ENCODE measurements at regions not wholly inside any gene's neighbourhood (a gene's known extent, or its start where the extent isn't known, plus 50 kb on each side); places are given as distances from the start of the nearest gene placed in this dataset.
"Not testable (repeated sequence)": the region's sequence is repeated elsewhere in the genome, so short reads cannot be mapped to it uniquely, and the experiment has no call there.

DNA sequence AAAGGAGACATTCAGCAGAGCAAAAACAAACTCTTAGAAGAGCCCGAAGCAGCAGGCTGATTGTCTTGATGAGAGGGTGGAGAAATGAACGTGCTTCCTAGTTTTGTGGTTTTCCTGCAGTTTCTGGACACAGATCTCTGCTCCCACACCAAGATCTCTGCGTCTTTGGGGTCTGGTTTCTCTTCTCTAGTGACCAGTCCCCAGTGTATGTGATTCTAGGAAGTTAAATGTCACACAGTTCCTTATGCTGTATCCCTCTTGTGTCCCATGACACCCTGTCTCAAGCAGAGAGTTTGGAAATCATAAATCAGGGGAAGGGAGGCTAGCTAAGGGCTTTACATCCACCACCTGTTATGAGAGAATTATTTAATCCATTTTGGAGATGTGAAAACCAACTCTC lies 55.4 kb upstream of the KLF14 start:
- in situ Hi-C loops (cut with HindIII; ENCODE audit: low sequenced_read_pairs) = no loop called here

DNA sequence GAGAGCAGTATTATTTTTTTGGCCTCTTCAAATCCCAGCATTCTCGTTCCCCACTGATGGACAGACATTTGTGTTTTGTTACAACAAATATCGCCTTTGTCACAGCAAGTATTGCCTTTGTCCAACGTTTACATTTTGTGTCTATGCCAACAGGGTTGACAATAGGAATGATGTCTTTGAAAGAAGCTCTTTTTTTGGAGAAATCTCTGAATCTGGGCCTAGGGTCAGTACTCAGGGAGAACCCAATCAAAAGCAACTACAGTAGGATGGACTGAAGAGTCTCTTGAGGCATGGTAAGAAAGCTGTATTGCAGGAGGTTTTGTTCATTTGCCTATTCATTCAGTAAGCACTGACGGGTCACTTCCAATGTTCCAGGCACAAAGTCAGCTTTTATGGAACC lies 57.7 kb upstream of the KLF14 start:
- in situ Hi-C loops (cut with HindIII; ENCODE audit: low sequenced_read_pairs) = no loop called here

DNA sequence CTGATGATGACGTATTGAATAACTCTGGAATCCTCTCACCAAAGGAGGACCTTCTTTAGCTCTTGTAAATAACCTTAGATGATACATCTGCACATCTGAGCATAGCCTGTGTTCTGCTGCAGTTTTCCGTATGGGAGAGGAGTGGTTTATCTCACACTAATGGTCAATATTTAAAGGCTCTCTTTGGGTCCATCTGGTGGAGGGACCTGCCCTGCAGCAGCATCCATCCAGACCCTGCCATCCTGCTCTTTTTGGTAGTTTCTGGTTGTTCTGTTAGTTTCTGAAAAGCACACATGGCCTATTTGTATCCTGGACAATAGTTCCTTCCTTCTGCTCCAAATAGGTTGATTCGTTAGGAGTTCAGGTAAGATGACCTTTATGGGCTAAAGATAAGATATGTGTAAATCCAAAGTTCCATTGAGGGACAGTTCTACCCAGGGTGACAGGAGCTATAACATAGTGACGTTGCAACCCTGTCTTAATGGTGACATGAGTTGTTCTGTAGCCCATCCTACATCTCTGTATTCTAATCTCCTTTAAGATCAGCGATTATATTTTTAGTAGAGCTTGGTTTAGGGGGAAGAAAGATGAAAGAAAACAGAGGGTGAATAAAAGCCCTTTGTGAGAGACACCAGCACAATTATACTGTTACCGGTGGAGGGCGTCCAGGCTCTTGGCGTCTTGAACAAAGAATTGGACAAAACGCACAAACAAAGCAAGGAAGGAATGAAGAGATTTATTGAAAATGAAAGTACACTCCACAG lies 60.0 kb upstream of the KLF14 start:
- in situ Hi-C loops (cut with HindIII; ENCODE audit: low sequenced_read_pairs) = no loop called here

DNA sequence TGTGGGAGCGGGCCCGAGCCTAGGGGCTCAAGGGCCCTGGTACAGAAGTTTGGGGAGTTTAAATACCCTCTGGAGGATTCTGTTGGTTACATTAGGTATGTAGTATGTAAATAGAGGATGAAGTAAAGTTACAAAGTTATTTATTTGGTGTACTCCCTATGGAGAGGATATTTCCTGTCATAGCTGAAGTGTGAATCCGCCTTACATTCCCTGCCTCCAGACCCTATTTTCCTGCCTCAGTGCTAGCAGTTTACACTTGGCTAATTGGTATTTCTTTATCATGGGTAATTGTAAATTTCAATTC lies 60.6 kb upstream of the KLF14 start:
- in situ Hi-C loops (cut with HindIII; ENCODE audit: low sequenced_read_pairs) = no loop called here

DNA sequence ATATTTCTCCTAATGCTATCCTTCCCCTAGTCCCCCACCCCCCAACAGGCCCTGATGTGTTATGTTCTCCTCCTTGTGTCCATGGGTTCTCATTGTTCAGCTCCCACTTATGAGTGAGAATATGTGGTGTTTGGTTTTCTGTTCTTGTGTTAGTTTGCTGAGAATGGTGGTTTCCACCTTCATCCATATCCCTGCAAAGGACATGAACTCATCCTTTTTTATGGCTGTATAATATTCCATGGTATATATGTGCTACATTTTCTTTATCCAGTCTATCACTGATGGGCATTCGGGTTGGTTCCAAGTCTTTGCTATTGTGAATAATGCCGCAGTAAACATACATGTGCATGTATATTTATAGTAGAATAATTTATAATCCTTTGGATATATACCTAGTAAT lies 62.4 kb upstream of the KLF14 start:
- in situ Hi-C loops (cut with HindIII; ENCODE audit: low sequenced_read_pairs) = not testable (repeated sequence)

DNA sequence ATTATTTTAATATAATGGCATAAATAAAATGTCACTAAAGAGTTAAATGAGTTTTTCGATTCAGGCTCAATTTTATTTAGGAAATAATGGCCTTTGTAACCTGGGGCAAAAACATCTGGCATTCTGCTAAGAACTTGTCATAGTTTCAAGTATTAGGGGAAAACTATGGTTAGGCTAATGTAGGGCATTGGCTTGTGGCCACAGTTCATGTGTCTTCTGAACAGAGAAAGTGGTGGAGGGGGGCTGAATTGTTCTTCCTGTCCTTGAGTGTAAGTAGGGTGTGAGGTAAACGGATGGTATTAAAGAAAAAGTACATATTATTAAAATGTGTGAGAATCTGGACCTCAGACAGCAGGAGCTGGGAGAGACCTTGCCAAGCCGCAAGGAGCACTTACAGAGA lies 69.1 kb upstream of the KLF14 start:
- in situ Hi-C loops (cut with HindIII; ENCODE audit: low sequenced_read_pairs) = no loop called here

DNA sequence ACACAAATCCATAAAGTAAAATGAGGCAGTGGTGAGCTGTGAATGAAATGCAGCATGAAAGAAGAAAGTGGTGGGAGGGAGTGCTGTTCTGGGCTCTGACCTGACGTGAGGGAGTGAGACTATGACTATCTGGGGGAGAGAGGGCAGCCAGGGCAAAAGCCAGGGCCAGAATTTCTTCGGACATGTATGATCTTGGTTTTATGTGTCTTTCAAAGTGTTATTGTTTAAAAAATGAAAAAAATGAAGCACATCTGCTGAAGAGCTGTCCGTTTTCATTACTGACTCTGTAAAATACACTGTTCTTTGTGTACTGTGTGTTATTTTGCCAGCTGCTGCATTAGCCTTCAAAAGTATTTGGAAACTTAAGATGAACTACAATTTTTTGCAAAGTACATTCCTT lies 70.2 kb upstream of the KLF14 start:
- in situ Hi-C loops (cut with HindIII; ENCODE audit: low sequenced_read_pairs) = no loop called here

DNA sequence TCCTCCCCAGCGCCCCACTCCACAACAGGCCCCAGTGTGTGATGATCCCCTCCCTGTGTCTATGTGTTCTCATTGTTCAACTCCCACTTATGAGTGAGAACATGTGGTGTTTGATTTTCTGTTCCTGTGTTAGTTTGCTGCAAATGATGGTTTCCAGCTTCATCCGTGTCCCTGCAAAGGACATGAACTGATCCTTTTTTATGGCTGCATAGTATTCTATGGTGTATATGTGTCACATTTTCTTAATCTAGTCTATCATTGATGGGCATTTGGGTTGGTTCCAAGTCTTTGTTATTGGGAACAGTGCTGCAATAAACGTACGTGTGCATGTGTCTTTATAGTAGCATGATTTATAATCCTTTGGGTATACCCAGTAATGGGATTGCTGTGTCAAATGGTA lies 78.8 kb upstream of the KLF14 start:
- in situ Hi-C loops (cut with HindIII; ENCODE audit: low sequenced_read_pairs) = not testable (repeated sequence)

DNA sequence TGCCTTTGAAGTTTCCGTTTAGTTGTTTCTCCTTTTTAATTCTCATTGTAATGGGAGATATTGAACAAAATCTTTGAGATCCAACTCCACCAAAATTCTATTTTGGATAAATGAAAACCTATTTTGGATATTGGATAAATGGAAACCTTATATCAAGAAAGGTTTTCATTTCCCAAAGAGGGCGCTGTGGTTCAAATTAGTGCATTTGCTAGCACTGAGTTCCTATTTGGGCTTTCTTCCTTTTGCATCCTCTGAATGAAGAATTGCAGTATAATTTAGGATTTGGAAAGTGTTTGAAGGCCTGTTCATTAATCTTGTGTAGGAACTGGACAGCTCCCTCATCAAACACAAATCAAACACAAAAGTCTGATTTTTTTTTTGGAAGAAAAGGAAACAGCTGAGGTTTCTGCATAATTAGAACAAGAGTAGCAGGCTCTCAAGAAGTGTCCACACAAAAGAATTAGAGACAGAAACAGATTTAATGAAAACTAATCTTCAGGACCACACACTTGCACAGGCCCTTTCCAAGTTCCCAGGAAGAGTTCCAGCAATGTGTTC lies 80.8 kb upstream of the KLF14 start:
- in situ Hi-C loops (cut with HindIII; ENCODE audit: low sequenced_read_pairs) = no loop called here

DNA sequence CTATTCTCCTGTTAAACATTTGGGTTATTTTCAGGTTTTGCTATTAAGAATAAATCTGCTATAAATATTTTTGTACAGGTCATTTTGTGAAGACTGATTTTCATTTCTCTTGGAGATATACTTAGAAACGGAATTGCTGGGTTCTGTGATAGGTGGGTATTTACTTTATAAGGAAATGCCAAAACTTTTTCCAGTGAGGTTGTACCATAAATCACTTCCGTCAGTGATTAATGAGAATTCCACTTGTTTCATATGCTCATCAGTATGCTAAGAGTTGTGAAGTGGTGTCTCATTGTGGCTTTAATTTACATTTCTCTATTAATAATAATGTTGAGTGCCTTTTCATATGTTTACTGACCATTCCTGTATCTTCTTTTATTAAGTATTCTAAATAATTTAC lies 84.0 kb upstream of the KLF14 start:
- in situ Hi-C loops (cut with HindIII; ENCODE audit: low sequenced_read_pairs) = no loop called here

DNA sequence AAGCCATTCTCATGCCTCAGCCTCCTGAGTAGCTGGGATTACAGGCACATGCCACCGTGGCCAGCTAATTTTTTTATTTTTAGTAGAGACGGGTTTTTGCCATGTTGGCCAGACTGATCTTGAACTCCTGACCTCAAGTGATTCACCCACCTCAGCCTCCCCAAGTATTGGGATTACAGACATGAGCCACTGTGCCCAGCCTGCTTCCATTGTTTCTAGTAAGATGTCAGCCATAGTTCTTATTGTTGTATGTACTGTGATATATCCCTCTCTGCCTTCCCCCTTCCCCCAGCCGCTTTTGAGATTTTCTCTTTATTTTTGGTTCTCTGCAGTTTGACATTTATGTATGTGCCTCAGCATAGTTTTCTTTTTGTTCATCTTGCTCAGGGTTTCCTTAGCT lies 87.9 kb upstream of the KLF14 start:
- in situ Hi-C loops (cut with HindIII; ENCODE audit: low sequenced_read_pairs) = no loop called here

DNA sequence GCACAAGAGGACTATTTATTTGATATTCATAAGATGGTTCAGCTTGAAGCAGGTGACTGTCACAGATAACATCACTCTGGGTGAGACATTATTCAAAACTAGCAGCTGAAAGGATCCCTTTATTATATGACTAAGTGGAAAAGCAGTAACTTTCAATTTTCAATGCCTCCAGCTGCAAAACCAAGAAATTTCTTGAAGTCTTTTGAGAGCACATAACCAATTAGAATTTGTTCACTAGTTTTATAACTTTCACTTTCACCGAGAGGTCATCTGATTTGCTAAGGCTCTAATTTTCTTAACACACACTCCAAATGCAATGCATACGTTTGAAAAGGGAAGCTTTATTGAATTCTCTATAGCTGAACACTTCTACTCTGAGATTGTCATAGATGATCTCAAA lies 88.6 kb upstream of the KLF14 start:
- in situ Hi-C loops (cut with HindIII; ENCODE audit: low sequenced_read_pairs) = no loop called here

DNA sequence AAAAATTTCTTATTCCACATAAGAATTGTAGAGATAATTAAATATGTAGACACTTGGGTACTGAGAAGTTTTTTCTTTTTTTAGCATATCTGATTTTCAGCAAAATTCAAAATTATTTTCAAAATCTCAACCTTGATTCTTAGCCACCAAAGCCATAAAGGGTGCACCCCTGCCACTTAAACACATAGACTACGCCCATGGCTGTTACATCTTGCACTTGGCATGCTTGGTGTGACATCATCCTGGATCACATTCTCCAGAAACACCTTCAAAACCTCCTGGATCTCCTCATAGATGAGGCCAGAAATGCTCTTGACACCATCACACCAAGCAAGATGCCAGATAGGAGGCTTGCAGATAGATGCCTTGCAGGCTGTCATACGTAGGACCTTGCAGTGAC lies 89.1 kb upstream of the KLF14 start:
- in situ Hi-C loops (cut with HindIII; ENCODE audit: low sequenced_read_pairs) = no loop called here

DNA sequence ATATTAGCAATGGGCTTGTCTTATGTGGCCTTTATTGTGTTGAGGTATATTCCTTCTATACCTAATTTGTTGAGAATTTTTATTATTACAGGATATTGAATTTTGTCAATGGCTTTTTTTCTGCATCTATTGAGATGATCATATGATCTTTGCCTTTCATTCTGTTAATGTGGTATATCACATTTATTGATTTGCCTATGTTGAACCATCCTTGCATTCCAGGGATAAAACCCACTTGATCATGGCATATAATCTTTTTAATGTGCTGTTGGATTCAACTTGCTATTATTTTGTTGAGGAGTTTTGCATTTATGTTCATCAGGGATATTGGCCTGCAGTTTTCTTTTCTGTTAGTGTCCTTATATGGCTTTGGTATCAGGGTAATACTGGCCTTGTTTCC lies 91.8 kb upstream of the KLF14 start:
- in situ Hi-C loops (cut with HindIII; ENCODE audit: low sequenced_read_pairs) = no loop called here

DNA sequence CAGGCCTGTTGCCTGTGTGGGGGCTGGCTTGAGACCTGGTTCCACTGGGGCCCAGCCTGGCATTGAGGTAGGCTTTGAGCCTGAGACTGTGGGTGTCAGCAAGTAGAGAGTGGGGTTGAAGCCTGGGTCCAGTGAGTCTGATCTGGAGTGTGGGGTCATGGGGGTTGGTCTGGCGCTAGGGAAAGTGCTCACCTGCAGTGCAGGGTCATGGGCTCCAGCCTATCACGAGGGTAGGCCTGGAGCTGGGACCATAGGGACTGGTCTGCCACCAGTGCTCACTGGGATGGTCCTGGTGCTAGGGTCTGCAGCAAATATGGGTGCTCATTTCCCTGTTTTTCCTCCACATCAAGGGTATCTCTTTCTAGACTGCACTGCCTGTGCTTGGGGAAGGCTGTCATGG lies 95.4 kb upstream of the KLF14 start:
- in situ Hi-C loops (cut with HindIII; ENCODE audit: low sequenced_read_pairs) = no loop called here

DNA sequence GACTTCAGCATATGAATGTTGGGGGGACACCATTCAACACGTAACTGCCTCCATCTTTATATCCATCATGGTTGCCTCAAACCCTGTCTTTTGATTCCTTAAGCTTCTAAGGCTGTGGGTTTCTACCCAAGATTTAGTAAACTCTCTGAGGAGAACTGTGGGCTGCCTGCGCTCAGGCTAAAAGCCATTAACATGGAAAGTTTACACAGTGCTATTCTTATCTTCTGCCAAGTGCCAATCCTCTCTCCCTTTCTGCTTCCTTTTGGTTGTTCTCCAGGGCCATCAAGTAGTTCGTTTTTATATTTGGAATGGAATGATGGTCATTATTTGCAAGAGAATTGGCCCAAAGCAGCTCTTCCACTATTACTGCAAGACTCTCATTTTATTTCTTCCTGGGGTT lies 97.3 kb upstream of the KLF14 start:
- in situ Hi-C loops (cut with HindIII; ENCODE audit: low sequenced_read_pairs) = no loop called here

DNA sequence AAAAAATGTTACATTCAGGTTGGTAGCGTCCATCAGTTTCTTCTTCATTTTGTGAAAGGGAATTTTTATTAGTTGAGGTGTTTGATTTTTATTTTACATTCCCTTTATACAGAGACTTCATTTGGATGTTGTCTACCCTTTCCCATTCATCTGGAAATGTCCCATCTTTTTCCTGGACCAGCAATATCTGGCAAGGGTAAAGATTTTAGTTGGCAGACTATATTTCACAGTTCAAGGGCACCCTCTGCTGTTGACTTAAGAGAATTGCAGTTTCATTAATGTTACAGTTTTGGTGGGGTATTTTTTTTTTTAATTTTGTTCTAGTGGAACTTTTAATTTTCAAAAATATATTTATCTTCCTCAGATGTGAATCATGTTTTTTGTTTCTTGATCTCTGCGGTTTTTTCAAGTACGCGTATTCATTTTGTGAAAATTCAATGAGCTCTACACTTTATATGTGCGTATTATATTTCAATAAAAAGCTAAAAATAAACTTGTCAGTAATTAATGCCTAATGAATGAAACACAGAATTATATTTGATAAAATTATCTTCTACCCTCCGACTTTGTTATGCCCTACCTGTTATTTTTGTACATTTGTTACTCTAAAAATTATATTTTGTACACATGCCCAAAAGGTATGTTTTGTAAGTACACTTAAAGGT lies 97.9 kb upstream of the KLF14 start:
- in situ Hi-C loops (cut with HindIII; ENCODE audit: low sequenced_read_pairs) = no loop called here

DNA sequence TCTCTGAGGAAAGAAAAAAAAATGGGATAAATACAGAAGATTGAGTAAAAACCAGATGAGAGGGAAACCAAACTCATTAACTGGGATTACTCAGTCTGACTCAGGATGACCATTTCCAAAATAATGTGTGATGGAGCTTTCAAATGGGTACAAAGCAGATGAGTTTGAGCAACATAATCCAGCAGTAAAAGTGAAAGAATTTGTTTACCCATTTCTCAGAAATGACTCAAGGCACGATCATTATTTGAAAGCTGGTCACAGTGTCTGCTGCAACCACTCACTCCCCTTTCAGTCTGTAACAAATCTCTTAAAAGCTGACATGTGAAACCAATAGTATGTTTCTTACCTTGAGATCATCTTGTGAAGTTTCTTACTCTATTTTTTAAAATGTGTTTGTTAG lies 104.7 kb upstream of the KLF14 start:
- in situ Hi-C loops (cut with HindIII; ENCODE audit: low sequenced_read_pairs) = no loop called here

DNA sequence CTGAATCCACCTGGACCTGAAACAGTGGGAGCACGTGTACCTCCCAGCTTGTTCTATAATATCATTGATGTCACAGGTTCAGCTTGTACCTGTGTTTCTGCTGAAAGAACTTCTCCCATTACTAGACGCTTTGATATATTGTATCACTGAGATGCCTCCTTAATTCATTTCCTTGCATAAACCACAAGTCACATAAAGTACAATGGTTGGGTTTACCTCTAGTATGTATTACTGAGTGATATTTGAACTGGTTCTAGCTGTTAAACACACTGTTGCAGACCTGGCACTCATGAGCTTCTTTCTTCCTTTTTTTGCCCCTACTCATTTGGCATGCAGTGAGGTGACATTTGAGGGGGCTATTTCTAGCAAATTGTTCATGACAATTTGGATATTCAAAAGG lies 106.6 kb upstream of the KLF14 start:
- in situ Hi-C loops (cut with HindIII; ENCODE audit: low sequenced_read_pairs) = no loop called here

DNA sequence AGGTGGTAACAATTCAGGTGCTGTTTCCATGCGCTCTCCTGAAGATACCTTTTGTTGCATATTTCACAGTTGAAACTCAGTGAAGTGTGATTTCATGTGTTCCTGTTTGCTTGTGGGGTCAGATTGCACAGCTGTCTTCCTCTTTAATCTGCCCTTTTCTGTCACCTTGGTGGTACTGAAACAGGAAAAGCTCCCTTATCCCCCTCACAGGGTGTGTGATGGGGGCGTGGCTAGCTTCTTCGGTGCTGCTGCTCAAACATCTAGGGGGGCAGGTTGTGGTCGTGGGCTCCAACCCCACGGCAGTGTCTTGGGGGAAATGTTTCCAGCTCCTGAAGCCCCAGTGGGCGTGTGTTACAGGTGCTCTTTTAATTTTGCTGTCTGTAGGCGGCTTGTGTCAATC lies 107.4 kb upstream of the KLF14 start:
- in situ Hi-C loops (cut with HindIII; ENCODE audit: low sequenced_read_pairs) = no loop called here

DNA sequence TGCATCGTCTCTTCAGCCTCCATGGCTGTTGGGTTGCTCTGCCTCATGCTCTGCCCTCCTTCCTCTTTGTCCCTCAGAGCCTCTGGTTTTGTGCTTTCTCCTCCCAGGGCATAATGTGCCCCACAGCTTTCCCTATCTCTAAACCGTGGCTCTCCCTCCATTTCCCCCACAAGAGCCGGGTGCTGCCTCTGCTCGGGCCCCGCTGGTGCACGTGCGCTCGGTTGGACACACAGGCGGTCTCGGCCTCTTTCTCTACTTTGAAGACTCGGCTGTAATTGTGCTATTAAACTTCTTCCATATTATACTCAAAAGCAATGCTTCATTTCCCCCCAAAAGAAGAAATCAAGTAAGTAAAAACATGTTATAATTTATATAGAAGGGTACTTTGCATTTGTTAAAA lies 109.7 kb upstream of the KLF14 start:
- in situ Hi-C loops (cut with HindIII; ENCODE audit: low sequenced_read_pairs) = no loop called here

DNA sequence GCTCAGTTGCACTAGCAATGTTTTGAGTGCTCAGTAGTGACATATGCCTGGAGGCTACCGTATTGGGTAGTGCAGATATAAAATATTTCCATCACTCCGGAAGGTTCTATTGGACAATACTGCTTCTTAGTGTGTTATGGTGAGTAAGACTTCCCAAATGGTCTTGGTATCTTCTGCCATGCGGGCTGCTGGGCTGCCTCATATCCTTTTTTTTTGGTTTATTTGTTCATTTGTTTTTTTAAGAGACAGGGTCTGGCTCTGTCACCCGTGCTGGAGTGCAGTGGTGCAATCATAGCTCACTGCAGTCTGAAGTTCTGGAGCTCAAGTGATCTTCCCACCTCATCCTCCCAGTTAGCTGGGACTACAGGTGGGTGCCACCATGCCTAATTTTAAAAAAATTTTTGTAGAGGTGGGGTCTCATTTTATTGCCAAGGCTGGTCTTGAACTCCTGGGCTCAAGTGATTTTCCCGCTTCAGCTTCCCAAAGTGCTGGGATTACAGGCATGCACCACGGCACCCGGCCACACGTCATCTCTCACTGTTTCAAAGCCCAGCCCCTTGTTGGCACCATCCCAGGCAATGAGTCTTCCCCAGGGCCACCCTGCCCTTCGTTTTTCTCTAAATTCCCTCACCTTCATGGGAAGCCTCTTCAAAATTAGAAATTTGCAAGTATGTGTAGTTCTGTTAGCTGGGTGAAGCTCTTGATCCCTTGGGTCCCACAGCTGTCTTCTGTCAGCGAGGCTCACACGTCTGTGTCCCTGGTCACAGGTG lies 111.0 kb upstream of the KLF14 start:
- in situ Hi-C loops (cut with HindIII; ENCODE audit: low sequenced_read_pairs) = no loop called here

Measured in endothelial cell of hepatic sinusoid (primary cell).